ENCODE measurements at regions not wholly inside any gene's neighbourhood (a gene's known extent, or its start where the extent isn't known, plus 50 kb on each side); places are given as distances from the start of the nearest gene placed in this dataset.

- ChIA-PET CTCF (interaction anchor here (0.5 to 4.0 kb wide), 5 partner anchors 14 to 312 kb away, joined by 3 to 21 read pairs (median 4); no protein-coding TSS in a partner anchor), POLR2A (interaction anchor here (3.0 kb wide), 1 partner anchor 231 kb away, joined by 9 read pairs; no protein-coding TSS in a partner anchor)
- intact Hi-C loops (cut with micrococcal nuclease): no loop called here
These were observed 62.5 kb upstream of the FAR2 start for GRCh38 chr12:29086325-29087271.

GRCh38 chr12:29088611-29089219 lies 60.4 kb upstream of the FAR2 start:
- intact Hi-C loops (cut with micrococcal nuclease): loop anchor here (1.0 kb wide), 1 partner anchor 230 kb away; no protein-coding TSS in a partner anchor
- no TSS peak for BruUV-seq (replicated peaks)
- Mint-ChIP-seq H3K36me3 (ENCODE audit: insufficient read depth, unreplicated experiment) (peaks cover 4% of the 10 kb centered on the region), H3K4me3 (ENCODE audit: unreplicated experiment) (no peak overlapping the region), H3K27me3 (ENCODE audit: insufficient read depth, unreplicated experiment) (peaks cover 15% of the 10 kb centered on the region), H3K4me1 (ENCODE audit: insufficient read depth, unreplicated experiment) (no peaks in the 10 kb centered on the region), H3K9me3 (ENCODE audit: unreplicated experiment) (no peaks in the 10 kb centered on the region), H3K27ac (ENCODE audit: low read depth, unreplicated experiment) (no peak overlapping the region)
- CTCF ChIA-PET: interaction anchor here (0.7 to 4.0 kb wide), 9 partner anchors 8 to 1720 kb away, joined by 3 to 21 read pairs (median 3); no protein-coding TSS in a partner anchor
- TF ChIP-seq CTCF (IDR thresholded peaks at IDR 0.05; ENCODE audit: unreplicated experiment): peak; percentile 34
- POLR2A ChIA-PET: interaction anchor here (0.6 to 3.0 kb wide), 6 partner anchors 20 to 744 kb away, joined by 3 to 9 read pairs (median 3); no protein-coding TSS in a partner anchor
- peak; percentile 25 for DNase-seq (ENCODE audit: unreplicated experiment)

More at GRCh38 chr12:29086325-29087271, 62.5 kb upstream of the FAR2 start:
- TF ChIP-seq CTCF (IDR thresholded peaks at IDR 0.05; ENCODE audit: unreplicated experiment): no peak
- H3K36me3 Mint-ChIP-seq (ENCODE audit: insufficient read depth, unreplicated experiment): peaks cover 4% of the 10 kb centered on the region
- no peak for DNase-seq (ENCODE audit: unreplicated experiment)
- H3K27me3 Mint-ChIP-seq (ENCODE audit: insufficient read depth, unreplicated experiment): peaks cover 15% of the 10 kb centered on the region
- no TSS peak for BruUV-seq (replicated peaks)
- H3K9me3 Mint-ChIP-seq (ENCODE audit: unreplicated experiment): no peaks in the 10 kb centered on the region
- H3K4me1 Mint-ChIP-seq (ENCODE audit: insufficient read depth, unreplicated experiment): no peaks in the 10 kb centered on the region
- H3K4me3 Mint-ChIP-seq (ENCODE audit: unreplicated experiment): no peak overlapping the region
- H3K27ac Mint-ChIP-seq (ENCODE audit: low read depth, unreplicated experiment): no peak overlapping the region

All from MCF 10A (cell line).